Ovary (tissue), 7 donors: ENCODE measurements at regions not wholly inside any gene's neighbourhood (a gene's known extent, or its start where the extent isn't known, plus 50 kb on each side); places are given as distances from the start of the nearest gene placed in this dataset.

Source experiments
- DNase-seq, 5 donors: peaks; one replicate each; pipeline ENCODE4 v3.0.0-alpha.2; 2019 to 2020
- H3K27ac ChIP-seq, 2 donors: fragments of 200-600 bp; one replicate each; pipeline versions ENCODE4 v1.5.1 to v1.8.0; 2019 to 2022
- H3K27me3 ChIP-seq: fragments of 200-600 bp; one replicate; pipeline ENCODE4 v1.8.0; 2022
- H3K36me3 ChIP-seq: fragments of 200-600 bp; sonication (generic); one replicate; pipeline ENCODE4 v1.5.1; 2019
- H3K4me1 ChIP-seq: one replicate; pipeline ENCODE4 v1.8.1; 2013; ENCODE audit warnings: mild to moderate bottlenecking, moderate library complexity; ENCODE audit not compliant: insufficient read depth
- H3K4me3 ChIP-seq: fragments of 200-600 bp; sonication (generic); one replicate; pipeline ENCODE4 v1.5.1; 2017
- H3K9me3 ChIP-seq, 2 donors: fragments of 200-600 bp in 1 of 2; sonication (generic) in 1 of 2; one replicate each; pipeline versions ENCODE4 v1.5.1 to v1.8.1; 2013 to 2019; ENCODE audit warnings: mild to moderate bottlenecking in 1 of 2, moderate library complexity in 1 of 2
- CTCF ChIP-seq, 3 donors: fragments of 450-650 bp in 2 of 3; fragments of 200-600 bp in 1 of 3; IDR thresholded peaks; one replicate each; pipeline versions ENCODE4 v1.5.1 to v1.8.0; 2016 to 2022; ENCODE audit warnings: antibody characterized with exemption in 3 of 3, mild to moderate bottlenecking in 1 of 3
- EP300 ChIP-seq: sonication (generic); formaldehyde crosslinking; IDR thresholded peaks from one replicate; pipeline ENCODE4 v1.6.1; 2017; ENCODE audit warnings: antibody characterized with exemption
- POLR2A ChIP-seq: fragments of 450-650 bp; IDR thresholded peaks from one replicate; pipeline ENCODE4 v1.6.1; 2017; ENCODE audit warnings: antibody characterized with exemption, mild to moderate bottlenecking, moderate library complexity
- WGBS, 3 donors: extraction: QIAGEN DNeasy Blood & Tissue Kit in 1 of 3; methylation state at CpG; one replicate each; pipeline versions ENCODE4 v1.1.5 to v1.1.7; 2013 to 2017; 5-methylcytosine and 5-hydroxymethylcytosine counted together
- intact Hi-C, 4 donors: fragments of 100-400 bp; cut with DNase I; formaldehyde crosslinking; loops; one replicate each; pipeline versions ENCODE4 v1.11.0 to v1.15.1; 2022 to 2023
- donor health status: DM: no; HTN: no; CAD: no; lungs with moderate emphysema.
- donor health status: DM: no; HTN: no; CAD: no.
- donor health status: Bipolar disorder and iron deficiency.
- donor health status: DM: no; HTN: no; CAD: no.
- donor health status: DM: yes; HTN: yes; CAD: no.

GRCh38 chr6:92791403-92791802 lies 628.0 kb downstream of the EPHA7 start:
- intact Hi-C loops = no loop called here
- no peak for DNase-seq
- Histone ChIP-seq H3K27me3 (no peaks in the 10 kb centered on the region), H3K4me1 (no peaks in the 10 kb centered on the region), H3K27ac (no peak overlapping the region), H3K9me3 (no peaks in the 10 kb centered on the region), H3K4me3 (no peak overlapping the region), H3K36me3 (no peaks in the 10 kb centered on the region)
- TF ChIP-seq EP300 (no peak), CTCF (IDR thresholded peaks at IDR 0.05) (no peak), POLR2A (no peak)
- WGBS, 3 donors = 94 to 97% (median 96%) methylated on average over 1 of the region's 1 CpG

- no peaks in the 10 kb centered on the region for H3K36me3 ChIP-seq
- no peak for TF ChIP-seq EP300
- no peak for TF ChIP-seq POLR2A
- TF ChIP-seq CTCF (IDR thresholded peaks at IDR 0.05) = no peak
Measured at GRCh38 chr6:92790381-92790780, 629.0 kb downstream of the EPHA7 start.

GRCh38 chr6:92784235-92784634 lies 635.1 kb downstream of the EPHA7 start:
- no peaks in the 10 kb centered on the region for H3K27me3 ChIP-seq
- intact Hi-C loops = no loop called here
- no peaks in the 10 kb centered on the region for H3K4me1 ChIP-seq
- TF ChIP-seq CTCF (IDR thresholded peaks at IDR 0.05) (no peak), POLR2A (no peak), EP300 (no peak)
- H3K9me3 ChIP-seq = no peaks in the 10 kb centered on the region
- no peak for DNase-seq
- WGBS, 3 donors = 77 to 84% (median 80%) methylated on average over 1 of the region's 1 CpG
- H3K4me3 ChIP-seq = no peak overlapping the region
- H3K36me3 ChIP-seq = no peaks in the 10 kb centered on the region
- H3K27ac ChIP-seq = no peak overlapping the region

More at GRCh38 chr6:92790381-92790780, 629.0 kb downstream of the EPHA7 start:
- Histone ChIP-seq H3K27ac (no peak overlapping the region), H3K4me3 (no peak overlapping the region), H3K27me3 (no peaks in the 10 kb centered on the region), H3K9me3 (no peaks in the 10 kb centered on the region), H3K4me1 (no peaks in the 10 kb centered on the region)
- WGBS, 3 donors = 46 to 67% (median 53%) methylated on average over 3 of the region's 3 CpGs
- DNase-seq = no peak
- intact Hi-C loops = no loop called here

- no peak overlapping the region for H3K27ac ChIP-seq
- H3K9me3 ChIP-seq = no peaks in the 10 kb centered on the region
- H3K36me3 ChIP-seq = no peaks in the 10 kb centered on the region
- H3K4me3 ChIP-seq = no peak overlapping the region
- peak in 1 of 5 donors; percentile 11 for DNase-seq
- TF ChIP-seq EP300 = no peak
- no peak for TF ChIP-seq CTCF (IDR thresholded peaks at IDR 0.05)
- no peak for TF ChIP-seq POLR2A
- intact Hi-C loops = no loop called here
- 6 to 11% (median 9%) methylated on average over 1 of the region's 1 CpG for WGBS, 3 donors
- no peaks in the 10 kb centered on the region for H3K27me3 ChIP-seq
- H3K4me1 ChIP-seq = no peaks in the 10 kb centered on the region
Measured at GRCh38 chr6:92779746-92780145, 639.6 kb downstream of the EPHA7 start.
